Tibial artery (tissue), 4 donors: ENCODE measurements at regions not wholly inside any gene's neighbourhood (a gene's known extent, or its start where the extent isn't known, plus 50 kb on each side); places are given as distances from the start of the nearest gene placed in this dataset.

Source experiments
- DNase-seq, 2 donors: peaks; one replicate each; pipeline ENCODE4 v3.0.0-alpha.2; 2019
- H3K27ac ChIP-seq, 2 donors: fragments of 200-600 bp; sonication (generic) in 1 of 2; 1 replicate in 1 of 2; 2 replicates in 1 of 2; pipeline ENCODE4 v1.5.1; 2018 to 2019; ENCODE audit warnings: mild to moderate bottlenecking in 1 of 2
- H3K27me3 ChIP-seq, 2 donors: fragments of 200-600 bp; sonication (generic) in 1 of 2; one replicate each; pipeline versions ENCODE4 v1.5.1 to v1.6.0; 2016 to 2019
- H3K36me3 ChIP-seq, 3 donors: fragments of 200-600 bp; sonication (generic) in 2 of 3; one replicate each; pipeline ENCODE4 v1.5.1; 2016 to 2019; ENCODE audit warnings: mild to moderate bottlenecking in 2 of 3
- H3K4me1 ChIP-seq, 4 donors: fragments of 200-600 bp; sonication (generic) in 2 of 4; 1 replicate in 3 of 4; 2 replicates in 1 of 4; pipeline ENCODE4 v1.5.1; 2016 to 2019
- H3K4me3 ChIP-seq, 2 donors: fragments of 200-600 bp; sonication (generic) in 1 of 2; 1 replicate in 1 of 2; 2 replicates in 1 of 2; pipeline ENCODE4 v1.5.1; 2018 to 2019; ENCODE audit warnings: mild to moderate bottlenecking in 2 of 2
- H3K9me3 ChIP-seq, 3 donors: fragments of 200-600 bp; sonication (generic) in 1 of 3; one replicate each; pipeline ENCODE4 v1.5.1; 2016 to 2019
- intact Hi-C: fragments of 100-400 bp; cut with DNase I; formaldehyde crosslinking; loops from one replicate; pipeline ENCODE4 v1.15.0; 2023; ENCODE audit warnings: low total_unique reads
- TF ChIP-seq, protein P1 (sequence below), 2 experiments: fragments of 200-600 bp in 1 of 2; fragments of 450-650 bp in 1 of 2; IDR thresholded peaks; one replicate each; pipeline ENCODE4 v1.5.1; 2017 to 2019; ENCODE audit warnings: antibody characterized with exemption in 2 of 2, mild to moderate bottlenecking in 1 of 2, moderate library complexity in 1 of 2

GRCh38 chr3:70433091-70433490 is 120.7 kb upstream of the MDFIC2 start:
- peaks cover 0 to 8% (median 0%) of the 10 kb centered on the region in 4 donors for H3K4me1 ChIP-seq
- no peak overlapping the region for H3K27ac ChIP-seq
- intact Hi-C loops: no loop called here
- no peaks in the 10 kb centered on the region for H3K27me3 ChIP-seq
- TF ChIP-seq, protein P1, sequence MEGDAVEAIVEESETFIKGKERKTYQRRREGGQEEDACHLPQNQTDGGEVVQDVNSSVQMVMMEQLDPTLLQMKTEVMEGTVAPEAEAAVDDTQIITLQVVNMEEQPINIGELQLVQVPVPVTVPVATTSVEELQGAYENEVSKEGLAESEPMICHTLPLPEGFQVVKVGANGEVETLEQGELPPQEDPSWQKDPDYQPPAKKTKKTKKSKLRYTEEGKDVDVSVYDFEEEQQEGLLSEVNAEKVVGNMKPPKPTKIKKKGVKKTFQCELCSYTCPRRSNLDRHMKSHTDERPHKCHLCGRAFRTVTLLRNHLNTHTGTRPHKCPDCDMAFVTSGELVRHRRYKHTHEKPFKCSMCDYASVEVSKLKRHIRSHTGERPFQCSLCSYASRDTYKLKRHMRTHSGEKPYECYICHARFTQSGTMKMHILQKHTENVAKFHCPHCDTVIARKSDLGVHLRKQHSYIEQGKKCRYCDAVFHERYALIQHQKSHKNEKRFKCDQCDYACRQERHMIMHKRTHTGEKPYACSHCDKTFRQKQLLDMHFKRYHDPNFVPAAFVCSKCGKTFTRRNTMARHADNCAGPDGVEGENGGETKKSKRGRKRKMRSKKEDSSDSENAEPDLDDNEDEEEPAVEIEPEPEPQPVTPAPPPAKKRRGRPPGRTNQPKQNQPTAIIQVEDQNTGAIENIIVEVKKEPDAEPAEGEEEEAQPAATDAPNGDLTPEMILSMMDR (IDR thresholded peaks at IDR 0.05): no peak
- DNase-seq: no peak
- no peak overlapping the region for H3K4me3 ChIP-seq
- no peaks in the 10 kb centered on the region for H3K9me3 ChIP-seq
- H3K36me3 ChIP-seq: no peaks in the 10 kb centered on the region

DNA sequence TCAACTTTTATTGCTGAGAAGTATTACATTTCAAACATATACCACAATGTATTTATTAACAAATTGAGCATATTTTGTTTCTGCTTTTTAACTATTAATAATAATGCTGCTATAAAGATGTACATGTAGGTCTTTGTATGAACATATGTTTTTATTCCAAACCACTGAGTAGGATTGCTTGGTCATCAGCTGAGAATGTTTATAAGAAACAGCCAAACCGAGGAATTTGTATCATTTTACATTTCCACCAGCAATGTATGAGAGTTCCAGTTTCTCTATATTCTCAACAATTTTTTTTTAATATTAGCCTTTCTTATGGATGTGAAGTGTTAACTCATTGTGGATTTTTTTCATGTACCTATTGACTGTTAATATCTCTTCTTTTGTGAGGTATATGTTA is 119.5 kb upstream of the MDFIC2 start:
- Histone ChIP-seq H3K9me3 (no peaks in the 10 kb centered on the region), H3K4me1 (peaks cover 0 to 8% (median 0%) of the 10 kb centered on the region in 4 donors), H3K4me3 (no peak overlapping the region), H3K36me3 (no peaks in the 10 kb centered on the region), H3K27me3 (no peaks in the 10 kb centered on the region), H3K27ac (no peak overlapping the region)
- no peak for DNase-seq
- TF ChIP-seq, protein P1 (IDR thresholded peaks at IDR 0.05): no peak
- intact Hi-C loops: no loop called here

GRCh38 chr3:70426071-70426470 is 113.6 kb upstream of the MDFIC2 start:
- DNase-seq: no peak
- no peak overlapping the region for H3K27ac ChIP-seq
- no peaks in the 10 kb centered on the region for H3K36me3 ChIP-seq
- intact Hi-C loops: no loop called here
- TF ChIP-seq, protein P1 (IDR thresholded peaks at IDR 0.05): no peak
- H3K4me1 ChIP-seq: no peaks in the 10 kb centered on the region
- no peak overlapping the region for H3K4me3 ChIP-seq
- no peaks in the 10 kb centered on the region for H3K9me3 ChIP-seq
- H3K27me3 ChIP-seq: no peaks in the 10 kb centered on the region

DNA sequence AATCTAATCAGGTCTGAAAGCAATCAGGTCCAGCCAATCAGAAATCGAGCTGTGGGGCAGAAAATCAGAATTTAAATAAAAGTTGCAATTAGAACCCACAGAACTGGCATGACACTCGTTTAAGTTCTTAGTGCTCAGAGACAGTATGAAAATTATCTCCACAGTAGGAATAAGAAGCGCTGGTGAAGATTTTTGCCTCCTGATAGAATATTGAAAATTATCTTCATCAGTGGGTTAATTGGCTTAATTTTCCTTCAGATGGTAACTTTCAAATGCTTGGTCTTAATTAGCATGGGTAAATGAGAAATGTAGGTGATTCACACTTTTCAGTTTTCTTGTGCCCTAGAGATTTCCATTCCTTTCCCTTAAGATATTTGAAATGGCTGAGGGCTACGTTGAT is 109.1 kb upstream of the MDFIC2 start:
- H3K27me3 ChIP-seq: no peaks in the 10 kb centered on the region
- H3K36me3 ChIP-seq: no peaks in the 10 kb centered on the region
- DNase-seq: no peak
- H3K9me3 ChIP-seq: no peaks in the 10 kb centered on the region
- intact Hi-C loops: no loop called here
- H3K4me3 ChIP-seq: no peak overlapping the region
- no peak overlapping the region for H3K27ac ChIP-seq
- TF ChIP-seq, protein P1 (IDR thresholded peaks at IDR 0.05): no peak
- no peaks in the 10 kb centered on the region for H3K4me1 ChIP-seq

DNA sequence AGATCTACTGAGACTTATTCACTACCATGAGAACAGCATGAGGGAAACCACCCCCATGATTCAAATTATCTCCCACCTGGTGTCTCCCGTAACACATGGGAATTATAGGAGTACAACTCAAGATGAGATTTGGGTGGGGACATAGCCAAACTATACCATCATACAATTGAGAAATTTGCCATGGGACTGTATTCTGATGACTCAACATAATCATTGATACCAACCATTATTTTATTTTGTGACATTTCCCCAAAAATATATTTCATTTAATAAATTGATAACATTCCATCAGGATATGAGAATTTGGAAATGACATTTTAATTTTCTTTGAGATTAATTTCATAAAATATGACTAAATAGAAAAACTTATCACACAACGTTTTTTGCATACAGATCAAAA is 96.6 kb upstream of the MDFIC2 start:
- Histone ChIP-seq H3K4me3 (no peak overlapping the region), H3K4me1 (no peaks in the 10 kb centered on the region), H3K36me3 (no peaks in the 10 kb centered on the region), H3K27me3 (no peaks in the 10 kb centered on the region), H3K9me3 (no peaks in the 10 kb centered on the region), H3K27ac (no peak overlapping the region)
- no peak for DNase-seq
- TF ChIP-seq, protein P1 (IDR thresholded peaks at IDR 0.05): no peak
- intact Hi-C loops: no loop called here

DNA sequence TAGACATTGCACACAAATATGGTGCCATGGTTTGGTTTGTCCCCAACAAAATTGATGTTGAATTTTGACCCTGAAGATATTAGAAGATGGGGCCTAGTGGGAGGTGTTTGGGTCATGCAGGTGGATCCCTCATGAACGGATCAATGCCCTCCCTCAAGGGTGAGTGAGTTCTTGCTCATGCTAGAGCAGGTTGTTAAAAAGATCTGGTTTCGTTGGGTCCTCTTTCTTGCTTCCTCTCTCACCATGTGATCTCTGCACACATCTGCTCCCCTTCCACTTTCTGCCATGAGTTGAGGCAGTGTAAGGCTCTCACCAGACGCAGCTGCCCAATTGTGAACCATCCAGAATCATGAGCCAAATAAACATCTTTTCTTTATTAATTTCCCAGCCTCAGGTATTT is 87.8 kb upstream of the MDFIC2 start:
- TF ChIP-seq, protein P1 (IDR thresholded peaks at IDR 0.05): no peak
- Histone ChIP-seq H3K4me1 (no peaks in the 10 kb centered on the region), H3K4me3 (no peak overlapping the region), H3K9me3 (no peaks in the 10 kb centered on the region), H3K27ac (no peak overlapping the region), H3K27me3 (no peaks in the 10 kb centered on the region), H3K36me3 (no peaks in the 10 kb centered on the region)
- intact Hi-C loops: no loop called here
- DNase-seq: no peak
